HL-60 (cell line): ENCODE measurements at regions not wholly inside any gene's neighbourhood (a gene's known extent, or its start where the extent isn't known, plus 50 kb on each side); places are given as distances from the start of the nearest gene placed in this dataset.

ENCODE experiments used
- CTCF ChIP-seq: IDR thresholded peaks from one replicate; pipeline ENCODE4 v1.5.1; 2011; ENCODE audit warnings: low read length, control low read depth, inconsistent platforms; ENCODE audit not compliant: insufficient read depth
- GABPA ChIP-seq: IDR thresholded peaks from 2 replicates; pipeline ENCODE4 v1.6.1; 2012; ENCODE audit warnings: low read depth
- POLR2AphosphoS5 ChIP-seq: IDR thresholded peaks from 2 replicates; pipeline ENCODE4 v1.6.1; 2012; ENCODE audit warnings: low read depth
- SPI1 ChIP-seq: IDR thresholded peaks from 2 replicates; pipeline ENCODE4 v1.6.1; 2012; ENCODE audit warnings: low read depth, mild to moderate bottlenecking, borderline replicate concordance
- TF ChIP-seq, protein P1 (sequence below): IDR thresholded peaks from 2 replicates; pipeline ENCODE4 v1.6.1; 2012; ENCODE audit warnings: low read depth; ENCODE audit not compliant: insufficient replicate concordance

DNA sequence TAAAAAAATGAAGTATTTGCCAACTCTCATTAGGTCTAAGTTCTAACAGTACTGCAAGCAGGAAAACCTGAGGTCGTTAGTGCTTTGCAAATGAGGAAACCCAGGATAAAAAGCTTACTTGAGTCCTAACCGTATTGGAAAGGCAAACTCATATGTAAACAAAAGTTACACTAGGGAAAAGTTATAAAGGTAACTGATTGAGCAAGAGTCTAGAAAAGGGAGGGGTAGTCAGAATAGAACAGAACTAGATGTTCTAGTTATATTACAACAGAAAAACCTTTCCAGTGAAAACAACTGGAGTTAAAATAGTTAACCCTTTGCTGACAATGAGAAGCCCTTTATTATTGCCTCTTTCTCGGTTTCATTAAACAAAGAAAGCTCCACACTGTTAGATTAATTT is 66.4 kb upstream of the MAOA start:
- TF ChIP-seq POLR2AphosphoS5 (no peak), CTCF (no peak), GABPA (no peak), SPI1 (no peak)
- TF ChIP-seq, protein P1, sequence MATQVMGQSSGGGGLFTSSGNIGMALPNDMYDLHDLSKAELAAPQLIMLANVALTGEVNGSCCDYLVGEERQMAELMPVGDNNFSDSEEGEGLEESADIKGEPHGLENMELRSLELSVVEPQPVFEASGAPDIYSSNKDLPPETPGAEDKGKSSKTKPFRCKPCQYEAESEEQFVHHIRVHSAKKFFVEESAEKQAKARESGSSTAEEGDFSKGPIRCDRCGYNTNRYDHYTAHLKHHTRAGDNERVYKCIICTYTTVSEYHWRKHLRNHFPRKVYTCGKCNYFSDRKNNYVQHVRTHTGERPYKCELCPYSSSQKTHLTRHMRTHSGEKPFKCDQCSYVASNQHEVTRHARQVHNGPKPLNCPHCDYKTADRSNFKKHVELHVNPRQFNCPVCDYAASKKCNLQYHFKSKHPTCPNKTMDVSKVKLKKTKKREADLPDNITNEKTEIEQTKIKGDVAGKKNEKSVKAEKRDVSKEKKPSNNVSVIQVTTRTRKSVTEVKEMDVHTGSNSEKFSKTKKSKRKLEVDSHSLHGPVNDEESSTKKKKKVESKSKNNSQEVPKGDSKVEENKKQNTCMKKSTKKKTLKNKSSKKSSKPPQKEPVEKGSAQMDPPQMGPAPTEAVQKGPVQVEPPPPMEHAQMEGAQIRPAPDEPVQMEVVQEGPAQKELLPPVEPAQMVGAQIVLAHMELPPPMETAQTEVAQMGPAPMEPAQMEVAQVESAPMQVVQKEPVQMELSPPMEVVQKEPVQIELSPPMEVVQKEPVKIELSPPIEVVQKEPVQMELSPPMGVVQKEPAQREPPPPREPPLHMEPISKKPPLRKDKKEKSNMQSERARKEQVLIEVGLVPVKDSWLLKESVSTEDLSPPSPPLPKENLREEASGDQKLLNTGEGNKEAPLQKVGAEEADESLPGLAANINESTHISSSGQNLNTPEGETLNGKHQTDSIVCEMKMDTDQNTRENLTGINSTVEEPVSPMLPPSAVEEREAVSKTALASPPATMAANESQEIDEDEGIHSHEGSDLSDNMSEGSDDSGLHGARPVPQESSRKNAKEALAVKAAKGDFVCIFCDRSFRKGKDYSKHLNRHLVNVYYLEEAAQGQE: no peak
